ENCODE measurements at regions not wholly inside any gene's neighbourhood (a gene's known extent, or its start where the extent isn't known, plus 50 kb on each side); places are given as distances from the start of the nearest gene placed in this dataset.

DNA sequence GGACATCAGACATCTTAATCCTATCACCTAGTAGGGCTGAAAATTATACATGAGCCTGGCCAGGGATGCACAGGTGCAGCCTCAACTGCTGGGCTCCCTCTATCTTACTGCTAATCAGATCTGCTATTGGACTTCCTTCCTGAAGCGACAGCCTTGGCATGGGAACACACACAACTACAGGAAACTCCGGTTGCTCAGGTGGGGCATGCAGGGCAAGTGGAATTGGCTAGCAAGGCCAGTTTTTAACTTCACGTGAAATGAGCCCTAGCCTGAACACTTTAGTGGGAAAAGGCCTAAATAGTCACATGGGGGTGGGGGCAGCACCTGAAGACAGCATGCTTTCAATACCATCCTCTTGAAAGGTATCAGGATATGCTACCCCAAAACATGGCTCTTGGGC is 147.9 kb upstream of the NCKAP5 start:
- no peaks in the 10 kb centered on the region for H3K79me2 ChIP-seq (replicated peaks; ENCODE audit: insufficient read depth, low read length)
- H3K27ac ChIP-seq (ENCODE audit: low read length): no peak overlapping the region
- H3K36me3 ChIP-seq (ENCODE audit: insufficient read depth, low read length): no peaks in the 10 kb centered on the region
- H3K9me2 ChIP-seq (ENCODE audit: insufficient read depth, low read length): no peaks in the 10 kb centered on the region
- H3K9me3 ChIP-seq (ENCODE audit: low read length): no peaks in the 10 kb centered on the region
- no peak overlapping the region for H3K4me2 ChIP-seq (ENCODE audit: low read length)
- no peak overlapping the region for H3K4me3 ChIP-seq (ENCODE audit: low read length)
- no peaks in the 10 kb centered on the region for H3K27me3 ChIP-seq (ENCODE audit: insufficient read depth, low read depth, low read length)
- H3K9ac ChIP-seq (ENCODE audit: low read length): no peak overlapping the region
- H3F3A ChIP-seq (ENCODE audit: insufficient read depth, low read length, poor library complexity, severe bottlenecking): peaks cover 4% of the 10 kb centered on the region
- H4K20me1 ChIP-seq (ENCODE audit: insufficient read depth): no peaks in the 10 kb centered on the region
- TF ChIP-seq, protein P1, sequence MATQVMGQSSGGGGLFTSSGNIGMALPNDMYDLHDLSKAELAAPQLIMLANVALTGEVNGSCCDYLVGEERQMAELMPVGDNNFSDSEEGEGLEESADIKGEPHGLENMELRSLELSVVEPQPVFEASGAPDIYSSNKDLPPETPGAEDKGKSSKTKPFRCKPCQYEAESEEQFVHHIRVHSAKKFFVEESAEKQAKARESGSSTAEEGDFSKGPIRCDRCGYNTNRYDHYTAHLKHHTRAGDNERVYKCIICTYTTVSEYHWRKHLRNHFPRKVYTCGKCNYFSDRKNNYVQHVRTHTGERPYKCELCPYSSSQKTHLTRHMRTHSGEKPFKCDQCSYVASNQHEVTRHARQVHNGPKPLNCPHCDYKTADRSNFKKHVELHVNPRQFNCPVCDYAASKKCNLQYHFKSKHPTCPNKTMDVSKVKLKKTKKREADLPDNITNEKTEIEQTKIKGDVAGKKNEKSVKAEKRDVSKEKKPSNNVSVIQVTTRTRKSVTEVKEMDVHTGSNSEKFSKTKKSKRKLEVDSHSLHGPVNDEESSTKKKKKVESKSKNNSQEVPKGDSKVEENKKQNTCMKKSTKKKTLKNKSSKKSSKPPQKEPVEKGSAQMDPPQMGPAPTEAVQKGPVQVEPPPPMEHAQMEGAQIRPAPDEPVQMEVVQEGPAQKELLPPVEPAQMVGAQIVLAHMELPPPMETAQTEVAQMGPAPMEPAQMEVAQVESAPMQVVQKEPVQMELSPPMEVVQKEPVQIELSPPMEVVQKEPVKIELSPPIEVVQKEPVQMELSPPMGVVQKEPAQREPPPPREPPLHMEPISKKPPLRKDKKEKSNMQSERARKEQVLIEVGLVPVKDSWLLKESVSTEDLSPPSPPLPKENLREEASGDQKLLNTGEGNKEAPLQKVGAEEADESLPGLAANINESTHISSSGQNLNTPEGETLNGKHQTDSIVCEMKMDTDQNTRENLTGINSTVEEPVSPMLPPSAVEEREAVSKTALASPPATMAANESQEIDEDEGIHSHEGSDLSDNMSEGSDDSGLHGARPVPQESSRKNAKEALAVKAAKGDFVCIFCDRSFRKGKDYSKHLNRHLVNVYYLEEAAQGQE (IDR thresholded peaks at IDR 0.05; ENCODE audit: borderline replicate concordance): no peak
- TF ChIP-seq TAF1 (IDR thresholded peaks at IDR 0.05; ENCODE audit: low read depth) (no peak), EZH2 (IDR thresholded peaks at IDR 0.05; ENCODE audit: borderline replicate concordance, insufficient read depth, low read length, poor library complexity, severe bottlenecking) (no peak), POLR2AphosphoS5 (IDR thresholded peaks at IDR 0.05) (no peak), MXI1 (conservative IDR thresholded peaks at IDR 0.05; ENCODE audit: poor library complexity, severe bottlenecking) (no peak), RAD21 (conservative IDR thresholded peaks at IDR 0.05) (no peak), SMC3 (conservative IDR thresholded peaks at IDR 0.05; ENCODE audit: poor library complexity) (no peak), EP300 (conservative IDR thresholded peaks at IDR 0.05; ENCODE audit: poor library complexity, severe bottlenecking) (no peak)
- TF ChIP-seq, protein P2, sequence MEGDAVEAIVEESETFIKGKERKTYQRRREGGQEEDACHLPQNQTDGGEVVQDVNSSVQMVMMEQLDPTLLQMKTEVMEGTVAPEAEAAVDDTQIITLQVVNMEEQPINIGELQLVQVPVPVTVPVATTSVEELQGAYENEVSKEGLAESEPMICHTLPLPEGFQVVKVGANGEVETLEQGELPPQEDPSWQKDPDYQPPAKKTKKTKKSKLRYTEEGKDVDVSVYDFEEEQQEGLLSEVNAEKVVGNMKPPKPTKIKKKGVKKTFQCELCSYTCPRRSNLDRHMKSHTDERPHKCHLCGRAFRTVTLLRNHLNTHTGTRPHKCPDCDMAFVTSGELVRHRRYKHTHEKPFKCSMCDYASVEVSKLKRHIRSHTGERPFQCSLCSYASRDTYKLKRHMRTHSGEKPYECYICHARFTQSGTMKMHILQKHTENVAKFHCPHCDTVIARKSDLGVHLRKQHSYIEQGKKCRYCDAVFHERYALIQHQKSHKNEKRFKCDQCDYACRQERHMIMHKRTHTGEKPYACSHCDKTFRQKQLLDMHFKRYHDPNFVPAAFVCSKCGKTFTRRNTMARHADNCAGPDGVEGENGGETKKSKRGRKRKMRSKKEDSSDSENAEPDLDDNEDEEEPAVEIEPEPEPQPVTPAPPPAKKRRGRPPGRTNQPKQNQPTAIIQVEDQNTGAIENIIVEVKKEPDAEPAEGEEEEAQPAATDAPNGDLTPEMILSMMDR (IDR thresholded peaks at IDR 0.05; ENCODE audit: poor library complexity, severe bottlenecking): no peak
- no peak overlapping the region for H2AFZ ChIP-seq (ENCODE audit: low read depth, low read length)

DNA sequence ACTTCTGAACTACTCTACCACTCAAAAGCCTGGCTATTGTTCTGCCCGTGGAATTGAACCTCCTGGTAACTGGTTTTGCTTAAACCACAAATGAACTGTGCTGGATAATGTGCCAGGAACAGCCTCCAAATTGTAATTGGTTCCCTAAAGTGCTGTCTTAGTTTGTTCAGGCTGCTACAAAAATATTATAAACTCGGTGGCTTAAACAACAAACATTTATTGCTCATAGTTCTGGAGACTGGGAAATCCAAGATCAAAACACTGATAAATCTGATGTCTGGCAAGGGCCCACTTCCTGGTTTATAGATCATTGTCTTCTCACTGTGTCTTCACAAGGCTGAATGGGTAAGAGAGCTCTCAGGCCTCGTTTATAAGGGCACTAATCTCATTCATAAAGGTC is 149.2 kb upstream of the NCKAP5 start:
- peaks cover 4% of the 10 kb centered on the region for H3F3A ChIP-seq (ENCODE audit: insufficient read depth, low read length, poor library complexity, severe bottlenecking)
- H2AFZ ChIP-seq (ENCODE audit: low read depth, low read length): no peak overlapping the region
- H4K20me1 ChIP-seq (ENCODE audit: insufficient read depth): no peaks in the 10 kb centered on the region
- H3K27ac ChIP-seq (ENCODE audit: low read length): no peak overlapping the region
- no peak overlapping the region for H3K4me3 ChIP-seq (ENCODE audit: low read length)
- no peaks in the 10 kb centered on the region for H3K36me3 ChIP-seq (ENCODE audit: insufficient read depth, low read length)
- no peaks in the 10 kb centered on the region for H3K9me3 ChIP-seq (ENCODE audit: low read length)
- no peak overlapping the region for H3K9ac ChIP-seq (ENCODE audit: low read length)
- H3K79me2 ChIP-seq (replicated peaks; ENCODE audit: insufficient read depth, low read length): no peaks in the 10 kb centered on the region
- no peaks in the 10 kb centered on the region for H3K9me2 ChIP-seq (ENCODE audit: insufficient read depth, low read length)
- no peaks in the 10 kb centered on the region for H3K27me3 ChIP-seq (ENCODE audit: insufficient read depth, low read depth, low read length)
- TF ChIP-seq SMC3 (conservative IDR thresholded peaks at IDR 0.05; ENCODE audit: poor library complexity): no peak
- TF ChIP-seq POLR2AphosphoS5 (IDR thresholded peaks at IDR 0.05): no peak
- TF ChIP-seq, protein P2 (IDR thresholded peaks at IDR 0.05; ENCODE audit: poor library complexity, severe bottlenecking): no peak
- no peak for TF ChIP-seq RAD21 (conservative IDR thresholded peaks at IDR 0.05)
- TF ChIP-seq MXI1 (conservative IDR thresholded peaks at IDR 0.05; ENCODE audit: poor library complexity, severe bottlenecking): no peak
- no peak for TF ChIP-seq TAF1 (IDR thresholded peaks at IDR 0.05; ENCODE audit: low read depth)
- no peak for TF ChIP-seq EZH2 (IDR thresholded peaks at IDR 0.05; ENCODE audit: borderline replicate concordance, insufficient read depth, low read length, poor library complexity, severe bottlenecking)
- TF ChIP-seq EP300 (conservative IDR thresholded peaks at IDR 0.05; ENCODE audit: poor library complexity, severe bottlenecking): no peak
- TF ChIP-seq, protein P1 (IDR thresholded peaks at IDR 0.05; ENCODE audit: borderline replicate concordance): no peak
- no peak overlapping the region for H3K4me2 ChIP-seq (ENCODE audit: low read length)
